HCT116 (cell line): ENCODE measurements at regions not wholly inside any gene's neighbourhood (a gene's known extent, or its start where the extent isn't known, plus 50 kb on each side); places are given as distances from the start of the nearest gene placed in this dataset.

Source experiments
- CTCF ChIP-seq, 3 experiments: fragments of 200-600 bp in 1 of 3; sonication (generic) in 1 of 3; IDR thresholded peaks in 2 of 3; conservative IDR thresholded peaks in 1 of 3; 2 replicates each; pipeline ENCODE4 v1.5.1; 2012 to 2017; ENCODE audit warnings: low read depth in 2 of 3, low read length in 2 of 3, antibody characterized with exemption in 1 of 3, borderline replicate concordance in 1 of 3, control low read depth in 1 of 3, mild to moderate bottlenecking in 1 of 3, mixed read lengths in 1 of 3, mixed run types in 1 of 3, moderate library complexity in 1 of 3; ENCODE audit not compliant: insufficient read depth in 1 of 3
- EGR1 ChIP-seq: IDR thresholded peaks from 2 replicates; pipeline ENCODE4 v1.6.1; 2012; ENCODE audit warnings: low read depth
- EZH2 ChIP-seq: fragments of 200-600 bp; sonication (generic); IDR thresholded peaks from 2 replicates; pipeline ENCODE4 v1.6.1; 2017; ENCODE audit warnings: antibody characterized with exemption, mixed run types
- EZH2phosphoT487 ChIP-seq: fragments of 200-600 bp; IDR thresholded peaks from 2 replicates; pipeline ENCODE4 v1.6.1; 2018; ENCODE audit warnings: antibody characterized with exemption, borderline replicate concordance
- JUND ChIP-seq: IDR thresholded peaks from 2 replicates; pipeline ENCODE4 v1.6.1; 2012
- POLR2A ChIP-seq: IDR thresholded peaks from 2 replicates; pipeline ENCODE4 v1.7.0; 2011; ENCODE audit warnings: borderline replicate concordance; ENCODE audit not compliant: insufficient read depth, insufficient read length; ENCODE audit errors: extremely low read depth
- POLR2AphosphoS5 ChIP-seq: IDR thresholded peaks from 2 replicates; pipeline ENCODE4 v1.6.1; 2011; ENCODE audit warnings: mild to moderate bottlenecking, low read depth, low read length, moderate library complexity
- REST ChIP-seq: IDR thresholded peaks from 2 replicates; pipeline ENCODE4 v1.6.1; 2012; ENCODE audit warnings: low read depth
- YY1 ChIP-seq: IDR thresholded peaks from 2 replicates; pipeline ENCODE4 v1.6.1; 2011; ENCODE audit warnings: low read length, low read depth, moderate library complexity, mild to moderate bottlenecking; ENCODE audit not compliant: insufficient replicate concordance; ENCODE audit errors: extremely low read depth

GRCh38 chr7:101723835-101724234 is 93.6 kb upstream of the CUX1 start:
- no peak for TF ChIP-seq CTCF (IDR thresholded peaks at IDR 0.05 in 2 of 3, conservative IDR thresholded peaks at IDR 0.05 in 1 of 3; ENCODE audit: borderline replicate concordance in 1 of 3, insufficient read depth in 1 of 3, low read depth in 2 of 3, low read length in 2 of 3)
- no peak for TF ChIP-seq YY1
- no peak for TF ChIP-seq JUND
- no peak for TF ChIP-seq POLR2A
- no peak for TF ChIP-seq REST
- no peak for TF ChIP-seq POLR2AphosphoS5
- TF ChIP-seq EZH2 = no peak
- no peak for TF ChIP-seq EZH2phosphoT487
- TF ChIP-seq EGR1 = no peak
